ENCODE measurements at regions not wholly inside any gene's neighbourhood (a gene's known extent, or its start where the extent isn't known, plus 50 kb on each side); places are given as distances from the start of the nearest gene placed in this dataset.
"Not testable (repeated sequence)": the region's sequence is repeated elsewhere in the genome, so short reads cannot be mapped to it uniquely, and the experiment has no call there.

GRCh38 chr1:65083263-65083896, 64.6 kb upstream of the AK4 start:
- peaks cover 3% of the 10 kb centered on the region for H3K36me3 Mint-ChIP-seq (ENCODE audit: insufficient read depth)
- H3K27ac Mint-ChIP-seq = no peak overlapping the region
- peaks cover 9% of the 10 kb centered on the region for H3K9me3 Mint-ChIP-seq (ENCODE audit: low read depth)

GRCh38 chr1:65084066-65084465, 63.9 kb upstream of the AK4 start:
- Mint-ChIP-seq H3K4me3 (ENCODE audit: low read depth) (no peak overlapping the region), H3K36me3 (ENCODE audit: insufficient read depth) (peaks cover 3% of the 10 kb centered on the region), H3K27ac (no peak overlapping the region), H3K9me3 (ENCODE audit: low read depth) (peaks cover 9% of the 10 kb centered on the region), H3K27me3 (no peaks in the 10 kb centered on the region), H3K4me1 (ENCODE audit: low read depth) (no peaks in the 10 kb centered on the region)
- DNase-seq (ENCODE audit: low spot score, unreplicated experiment) = no peak
- TF ChIP-seq CTCF (IDR thresholded peaks at IDR 0.05; ENCODE audit: unreplicated experiment) = no peak

More at GRCh38 chr1:65083263-65083896, 64.6 kb upstream of the AK4 start:
- no peaks in the 10 kb centered on the region for H3K27me3 Mint-ChIP-seq
- no peak for DNase-seq (ENCODE audit: low spot score, unreplicated experiment)
- no peak overlapping the region for H3K4me3 Mint-ChIP-seq (ENCODE audit: low read depth)
- TF ChIP-seq CTCF (IDR thresholded peaks at IDR 0.05; ENCODE audit: unreplicated experiment) = no peak
- no peaks in the 10 kb centered on the region for H3K4me1 Mint-ChIP-seq (ENCODE audit: low read depth)

DNA sequence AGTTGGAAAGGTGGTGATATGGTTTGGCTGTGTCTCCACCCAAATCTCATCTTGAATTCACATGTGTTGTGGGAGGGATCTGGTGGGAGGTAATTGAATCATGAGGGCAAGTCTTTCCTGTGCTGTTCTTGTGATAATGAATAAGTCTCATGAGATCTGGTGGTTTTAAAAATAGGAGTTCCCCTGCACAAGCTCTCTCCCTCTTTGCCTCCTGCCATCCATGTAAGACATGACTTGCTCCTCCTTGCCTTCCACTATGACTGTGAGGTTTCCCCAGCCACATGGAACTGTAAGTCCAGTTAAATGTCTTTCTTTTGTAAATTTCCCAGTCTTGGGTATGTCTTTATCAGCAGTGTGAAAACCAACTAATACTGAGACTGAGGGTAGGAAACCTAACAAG, 60.5 kb upstream of the AK4 start:
- H3K4me1 Mint-ChIP-seq (ENCODE audit: low read depth); H3K36me3 Mint-ChIP-seq (ENCODE audit: insufficient read depth); H3K9me3 Mint-ChIP-seq (ENCODE audit: low read depth); H3K4me3 Mint-ChIP-seq (ENCODE audit: low read depth); H3K27me3 Mint-ChIP-seq; DNase-seq (ENCODE audit: low spot score, unreplicated experiment); H3K27ac Mint-ChIP-seq: not testable (repeated sequence)

DNA sequence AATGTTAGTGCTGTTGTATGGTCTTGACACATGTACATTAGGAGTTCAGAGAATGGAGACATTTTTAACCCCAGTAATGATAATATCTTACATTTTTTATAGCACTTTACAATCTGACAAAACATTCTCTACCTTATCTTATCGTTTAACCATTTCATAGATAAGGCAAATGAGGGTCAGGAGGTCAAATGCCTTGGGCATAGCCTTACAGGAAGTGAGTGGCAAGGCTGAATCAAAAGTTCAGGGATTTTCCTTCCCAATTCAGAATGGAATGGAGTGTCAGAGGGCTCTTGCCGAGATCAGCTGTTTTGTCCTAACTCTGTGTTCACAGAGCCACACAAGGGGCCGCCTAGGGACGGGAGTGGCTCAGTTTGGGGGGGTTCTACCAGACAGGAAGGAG, 57.6 kb upstream of the AK4 start:
- Mint-ChIP-seq H3K4me1 (ENCODE audit: low read depth) (peaks cover 3% of the 10 kb centered on the region), H3K9me3 (ENCODE audit: low read depth) (peaks cover 23% of the 10 kb centered on the region), H3K36me3 (ENCODE audit: insufficient read depth) (peaks cover 3% of the 10 kb centered on the region), H3K27me3 (no peaks in the 10 kb centered on the region), H3K27ac (no peak overlapping the region), H3K4me3 (ENCODE audit: low read depth) (no peak overlapping the region)
- TF ChIP-seq CTCF (IDR thresholded peaks at IDR 0.05; ENCODE audit: unreplicated experiment) = no peak
- DNase-seq (ENCODE audit: low spot score, unreplicated experiment) = no peak

- H3K36me3 Mint-ChIP-seq (ENCODE audit: insufficient read depth) = peaks cover 1% of the 10 kb centered on the region
- H3K4me3 Mint-ChIP-seq (ENCODE audit: low read depth) = no peak overlapping the region
- H3K4me1 Mint-ChIP-seq (ENCODE audit: low read depth) = peaks cover 3% of the 10 kb centered on the region
- DNase-seq (ENCODE audit: low spot score, unreplicated experiment) = no peak
- no peak for TF ChIP-seq CTCF (IDR thresholded peaks at IDR 0.05; ENCODE audit: unreplicated experiment)
- H3K27ac Mint-ChIP-seq = no peak overlapping the region
- H3K9me3 Mint-ChIP-seq (ENCODE audit: low read depth) = peaks cover 19% of the 10 kb centered on the region
- no peaks in the 10 kb centered on the region for H3K27me3 Mint-ChIP-seq
Observed at GRCh38 chr1:65092691-65093090, 55.3 kb upstream of the AK4 start.

DNA sequence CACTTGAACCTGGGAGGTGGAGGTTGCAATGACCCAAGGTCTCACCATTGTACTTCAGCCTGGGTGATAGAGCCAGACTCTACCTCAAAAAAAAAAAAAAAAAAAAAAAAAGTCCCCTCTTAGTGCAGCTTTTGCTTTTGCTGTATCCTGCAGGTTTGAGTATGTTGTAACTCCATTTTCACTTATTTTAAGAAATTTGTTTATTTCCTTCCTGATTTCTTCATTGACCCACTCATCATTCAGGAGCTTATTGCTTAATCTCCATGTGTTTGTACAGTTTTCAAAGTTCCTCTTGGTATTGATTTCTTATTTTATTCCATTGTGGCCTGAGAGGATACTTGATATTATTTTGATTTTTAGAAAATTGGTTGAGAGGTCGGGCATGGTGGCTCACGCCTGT, 50.9 kb upstream of the AK4 start:
- Mint-ChIP-seq H3K36me3 (ENCODE audit: insufficient read depth) (no peaks in the 10 kb centered on the region), H3K4me1 (ENCODE audit: low read depth) (no peaks in the 10 kb centered on the region), H3K27ac (no peak overlapping the region), H3K9me3 (ENCODE audit: low read depth) (peaks cover 28% of the 10 kb centered on the region), H3K27me3 (no peaks in the 10 kb centered on the region), H3K4me3 (ENCODE audit: low read depth) (no peak overlapping the region)
- DNase-seq (ENCODE audit: low spot score, unreplicated experiment) = no peak
- no peak for TF ChIP-seq CTCF (IDR thresholded peaks at IDR 0.05; ENCODE audit: unreplicated experiment)
